Lower lobe of right lung (tissue), 2 donors: ENCODE measurements at regions not wholly inside any gene's neighbourhood (a gene's known extent, or its start where the extent isn't known, plus 50 kb on each side); places are given as distances from the start of the nearest gene placed in this dataset.

Experiments used
- ATAC-seq, 2 donors: fragments of 200-7000 bp; cut with Tn5 transposase; one replicate each; pipeline ENCODE4 v1.9.1; 2020 to 2022; ENCODE audit warnings: mild to moderate bottlenecking in 2 of 2, moderate library complexity in 2 of 2
- DNase-seq: peaks from one replicate; pipeline ENCODE4 v3.0.0-alpha.2; 2020
- H3K27ac ChIP-seq: fragments of 200-600 bp; one replicate; pipeline ENCODE4 v1.8.0; 2022
- H3K27me3 ChIP-seq: fragments of 200-600 bp; one replicate; pipeline ENCODE4 v1.8.0; 2022; ENCODE audit warnings: low read depth
- H3K36me3 ChIP-seq: fragments of 200-600 bp; one replicate; pipeline ENCODE4 v1.8.0; 2022; ENCODE audit warnings: mild to moderate bottlenecking
- H3K4me1 ChIP-seq: fragments of 200-600 bp; one replicate; pipeline ENCODE4 v1.8.0; 2022
- H3K4me3 ChIP-seq: fragments of 200-600 bp; one replicate; pipeline ENCODE4 v1.8.0; 2022; ENCODE audit warnings: mild to moderate bottlenecking
- H3K9me3 ChIP-seq: fragments of 200-600 bp; one replicate; pipeline ENCODE4 v1.8.0; 2022
- intact Hi-C: fragments of 100-400 bp; cut with DNase I; formaldehyde crosslinking; loops from one replicate; pipeline ENCODE4 v1.11.0; 2022
- TF ChIP-seq, protein P1 (sequence below): fragments of 200-600 bp; IDR thresholded peaks from one replicate; pipeline ENCODE4 v1.8.0; 2022; ENCODE audit warnings: antibody characterized with exemption, mild to moderate bottlenecking
- donor health status: DM: no; HTN: yes; CAD: no; lungs with severe emphysema.

DNA sequence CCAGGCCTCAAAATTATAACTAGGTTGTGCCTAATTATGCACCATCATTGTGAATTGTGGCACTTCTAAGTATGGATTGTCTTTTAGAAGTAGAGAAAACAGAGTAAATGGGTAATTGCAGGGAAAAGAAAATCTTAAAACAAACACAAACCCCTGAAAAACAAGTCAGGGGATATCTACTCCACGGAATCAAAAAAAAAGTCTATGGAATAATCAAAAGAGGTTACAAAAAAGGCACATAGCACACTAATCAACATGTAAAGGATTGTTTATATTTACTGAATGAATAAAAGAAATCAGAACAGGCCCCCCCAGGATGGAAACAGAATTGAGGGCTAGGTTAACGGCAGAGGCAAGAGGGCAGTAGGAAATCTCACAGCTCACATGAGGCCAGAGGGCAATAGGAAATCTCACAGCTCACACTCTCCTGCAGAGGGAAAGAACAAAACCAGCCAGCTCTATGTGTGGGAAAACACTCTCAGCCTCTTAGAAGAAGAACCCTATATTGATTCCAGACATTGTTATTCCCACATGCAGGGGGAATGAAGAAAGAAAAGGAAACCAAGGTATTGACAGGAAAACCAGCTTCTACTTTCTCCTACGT, 72.7 kb upstream of the FNDC3B start:
- peaks cover 19% of the 10 kb centered on the region for H3K4me1 ChIP-seq
- intact Hi-C loops, result no loop called here
- H3K27me3 ChIP-seq, result no peaks in the 10 kb centered on the region
- H3K4me3 ChIP-seq, result no peak overlapping the region
- ATAC-seq (peak; percentile 21 to 23), DNase-seq (no peak)
- H3K9me3 ChIP-seq, result no peaks in the 10 kb centered on the region
- peak overlapping the region; percentile 58 for H3K27ac ChIP-seq
- TF ChIP-seq, protein P1, sequence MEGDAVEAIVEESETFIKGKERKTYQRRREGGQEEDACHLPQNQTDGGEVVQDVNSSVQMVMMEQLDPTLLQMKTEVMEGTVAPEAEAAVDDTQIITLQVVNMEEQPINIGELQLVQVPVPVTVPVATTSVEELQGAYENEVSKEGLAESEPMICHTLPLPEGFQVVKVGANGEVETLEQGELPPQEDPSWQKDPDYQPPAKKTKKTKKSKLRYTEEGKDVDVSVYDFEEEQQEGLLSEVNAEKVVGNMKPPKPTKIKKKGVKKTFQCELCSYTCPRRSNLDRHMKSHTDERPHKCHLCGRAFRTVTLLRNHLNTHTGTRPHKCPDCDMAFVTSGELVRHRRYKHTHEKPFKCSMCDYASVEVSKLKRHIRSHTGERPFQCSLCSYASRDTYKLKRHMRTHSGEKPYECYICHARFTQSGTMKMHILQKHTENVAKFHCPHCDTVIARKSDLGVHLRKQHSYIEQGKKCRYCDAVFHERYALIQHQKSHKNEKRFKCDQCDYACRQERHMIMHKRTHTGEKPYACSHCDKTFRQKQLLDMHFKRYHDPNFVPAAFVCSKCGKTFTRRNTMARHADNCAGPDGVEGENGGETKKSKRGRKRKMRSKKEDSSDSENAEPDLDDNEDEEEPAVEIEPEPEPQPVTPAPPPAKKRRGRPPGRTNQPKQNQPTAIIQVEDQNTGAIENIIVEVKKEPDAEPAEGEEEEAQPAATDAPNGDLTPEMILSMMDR, result no peak
- H3K36me3 ChIP-seq, result no peaks in the 10 kb centered on the region

DNA sequence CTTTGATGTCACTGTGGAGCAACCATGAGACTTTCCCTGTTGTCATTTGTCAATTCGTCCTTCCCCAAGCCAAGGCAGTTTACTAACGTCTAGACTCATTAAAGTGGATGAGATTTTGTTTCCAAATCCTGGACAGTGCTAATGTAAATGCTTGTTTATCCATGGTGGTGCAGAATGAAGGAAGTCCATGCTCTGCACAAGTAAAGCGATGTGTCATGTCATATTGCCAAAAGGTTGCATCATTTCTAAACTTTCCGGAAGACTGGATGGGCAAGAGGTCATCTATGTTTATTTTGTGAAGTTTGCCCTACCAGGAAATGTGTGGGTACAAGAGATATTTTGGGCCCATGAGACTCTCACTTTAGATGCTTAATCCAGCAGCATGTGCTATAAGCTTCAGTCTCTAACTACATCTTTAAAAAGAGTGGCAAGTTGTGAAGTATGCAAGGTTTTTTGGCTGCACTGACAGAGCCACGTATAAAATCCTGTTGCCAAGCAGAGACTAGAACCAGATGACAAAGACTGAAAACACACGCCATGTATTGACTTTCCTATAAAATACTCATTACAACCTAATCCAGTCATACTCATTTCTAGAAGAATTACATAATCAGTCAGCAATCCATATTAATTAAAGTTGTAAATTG, 72.1 kb upstream of the FNDC3B start:
- Histone ChIP-seq H3K4me3 (no peak overlapping the region), H3K4me1 (peaks cover 19% of the 10 kb centered on the region), H3K9me3 (no peaks in the 10 kb centered on the region), H3K36me3 (no peaks in the 10 kb centered on the region), H3K27ac (peak overlapping the region; percentile 58), H3K27me3 (no peaks in the 10 kb centered on the region)
- DNase-seq (no peak), ATAC-seq (peak; percentile 85 to 90)
- intact Hi-C loops, result no loop called here
- TF ChIP-seq, protein P1, result no peak

- TF ChIP-seq, protein P1, result no peak
- no peaks in the 10 kb centered on the region for H3K27me3 ChIP-seq
- DNase-seq, result no peak
- H3K9me3 ChIP-seq, result no peaks in the 10 kb centered on the region
- peak overlapping the region; percentile 44 for H3K27ac ChIP-seq
- H3K4me1 ChIP-seq, result peaks cover 19% of the 10 kb centered on the region
- no peak for ATAC-seq
- intact Hi-C loops, result no loop called here
- H3K36me3 ChIP-seq, result no peaks in the 10 kb centered on the region
- H3K4me3 ChIP-seq, result no peak overlapping the region
These were observed 71.3 kb upstream of the FNDC3B start for GRCh38 chr3:171967932-171968678.

DNA sequence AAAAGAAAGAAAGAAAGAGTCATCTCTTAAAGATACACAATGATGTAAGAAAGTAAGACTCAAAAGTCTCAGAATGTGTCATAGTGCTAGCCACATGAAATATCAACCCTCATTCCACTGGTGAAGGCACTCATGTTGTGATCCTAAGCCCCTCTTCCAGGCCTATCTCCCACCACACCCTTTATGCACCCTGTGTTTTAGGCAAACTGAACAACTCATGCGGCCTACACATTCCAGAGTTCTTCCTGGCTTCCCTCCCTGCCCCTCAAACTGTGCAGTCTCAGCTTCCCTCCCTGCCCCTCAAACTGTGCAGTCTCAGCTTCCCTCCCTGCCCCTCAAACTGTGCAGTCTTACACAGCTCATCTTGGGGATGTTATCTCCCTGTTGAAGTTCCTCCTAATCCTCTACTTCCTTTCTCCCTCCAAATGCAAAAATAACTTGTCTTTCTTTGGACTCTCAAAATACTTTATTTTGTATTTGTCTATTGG, 69.0 kb upstream of the FNDC3B start:
- TF ChIP-seq, protein P1, result no peak
- Histone ChIP-seq H3K9me3 (no peaks in the 10 kb centered on the region), H3K4me1 (peaks cover 29% of the 10 kb centered on the region), H3K36me3 (no peaks in the 10 kb centered on the region), H3K27ac (no peak overlapping the region), H3K27me3 (no peaks in the 10 kb centered on the region), H3K4me3 (no peak overlapping the region)
- ATAC-seq (no peak), DNase-seq (no peak)
- intact Hi-C loops, result no loop called here

DNA sequence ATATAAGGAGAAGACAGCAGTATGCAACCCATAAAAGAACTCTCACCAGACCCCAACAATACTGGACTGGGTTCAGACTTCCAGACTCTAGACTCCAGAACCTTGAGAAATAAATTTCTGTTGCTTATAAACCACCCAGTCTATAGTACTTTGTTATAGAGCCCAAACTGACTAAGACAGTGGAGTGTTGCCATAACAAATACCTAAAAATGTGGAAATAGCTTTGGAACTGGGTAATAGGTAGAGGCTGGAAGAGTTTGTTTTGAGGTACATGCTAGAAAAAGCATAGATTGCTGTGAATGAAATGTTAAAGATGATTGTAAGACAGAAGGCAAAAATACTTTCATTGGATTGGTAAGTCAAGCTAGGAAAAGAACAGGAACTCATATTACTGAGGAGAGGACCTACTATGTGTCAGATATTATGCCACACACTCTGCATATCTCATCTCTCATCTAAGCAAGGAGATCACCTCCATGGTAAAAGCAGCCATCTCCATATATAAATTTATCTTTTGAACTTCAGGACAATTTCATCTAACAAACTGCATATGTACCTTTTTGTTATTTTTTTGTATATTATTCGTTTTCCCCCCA, 67.4 kb upstream of the FNDC3B start:
- H3K36me3 ChIP-seq, result no peaks in the 10 kb centered on the region
- DNase-seq (no peak), ATAC-seq (no peak)
- no peak overlapping the region for H3K4me3 ChIP-seq
- no peaks in the 10 kb centered on the region for H3K9me3 ChIP-seq
- H3K27me3 ChIP-seq, result no peaks in the 10 kb centered on the region
- TF ChIP-seq, protein P1, result no peak
- intact Hi-C loops, result no loop called here
- H3K4me1 ChIP-seq, result peaks cover 39% of the 10 kb centered on the region
- H3K27ac ChIP-seq, result no peak overlapping the region
